GM23338 (cell line): ENCODE measurements at regions not wholly inside any gene's neighbourhood (a gene's known extent, or its start where the extent isn't known, plus 50 kb on each side); places are given as distances from the start of the nearest gene placed in this dataset.

Experiments used
- ETS1 ChIP-seq: IDR thresholded peaks from 2 replicates; pipeline ENCODE4 v1.6.1; 2016; ENCODE audit warnings: antibody characterized with exemption
- EZH2 ChIP-seq: fragments of 200-600 bp; sonication (generic); IDR thresholded peaks from one replicate; pipeline ENCODE4 v1.8.0; 2017; ENCODE audit warnings: antibody characterized with exemption, mild to moderate bottlenecking, low read depth; ENCODE audit not compliant: unreplicated experiment
- EZH2phosphoT487 ChIP-seq: fragments of 200-600 bp; sonication (generic); IDR thresholded peaks from one replicate; pipeline ENCODE4 v1.8.1; 2018; ENCODE audit warnings: antibody characterized with exemption; ENCODE audit not compliant: unreplicated experiment
- ZNF462 ChIP-seq: fragments of 250-450 bp; sonication (Bioruptor Pico); IDR thresholded peaks from 2 replicates; pipeline ENCODE4 v1.5.0; 2020; ENCODE audit warnings: mild to moderate bottlenecking, moderate library complexity
- TF ChIP-seq, protein P1 (sequence below): IDR thresholded peaks from one replicate; pipeline ENCODE4 v1.6.1; 2018; ENCODE audit warnings: antibody characterized with exemption; ENCODE audit not compliant: unreplicated experiment

- TF ChIP-seq, protein P1, sequence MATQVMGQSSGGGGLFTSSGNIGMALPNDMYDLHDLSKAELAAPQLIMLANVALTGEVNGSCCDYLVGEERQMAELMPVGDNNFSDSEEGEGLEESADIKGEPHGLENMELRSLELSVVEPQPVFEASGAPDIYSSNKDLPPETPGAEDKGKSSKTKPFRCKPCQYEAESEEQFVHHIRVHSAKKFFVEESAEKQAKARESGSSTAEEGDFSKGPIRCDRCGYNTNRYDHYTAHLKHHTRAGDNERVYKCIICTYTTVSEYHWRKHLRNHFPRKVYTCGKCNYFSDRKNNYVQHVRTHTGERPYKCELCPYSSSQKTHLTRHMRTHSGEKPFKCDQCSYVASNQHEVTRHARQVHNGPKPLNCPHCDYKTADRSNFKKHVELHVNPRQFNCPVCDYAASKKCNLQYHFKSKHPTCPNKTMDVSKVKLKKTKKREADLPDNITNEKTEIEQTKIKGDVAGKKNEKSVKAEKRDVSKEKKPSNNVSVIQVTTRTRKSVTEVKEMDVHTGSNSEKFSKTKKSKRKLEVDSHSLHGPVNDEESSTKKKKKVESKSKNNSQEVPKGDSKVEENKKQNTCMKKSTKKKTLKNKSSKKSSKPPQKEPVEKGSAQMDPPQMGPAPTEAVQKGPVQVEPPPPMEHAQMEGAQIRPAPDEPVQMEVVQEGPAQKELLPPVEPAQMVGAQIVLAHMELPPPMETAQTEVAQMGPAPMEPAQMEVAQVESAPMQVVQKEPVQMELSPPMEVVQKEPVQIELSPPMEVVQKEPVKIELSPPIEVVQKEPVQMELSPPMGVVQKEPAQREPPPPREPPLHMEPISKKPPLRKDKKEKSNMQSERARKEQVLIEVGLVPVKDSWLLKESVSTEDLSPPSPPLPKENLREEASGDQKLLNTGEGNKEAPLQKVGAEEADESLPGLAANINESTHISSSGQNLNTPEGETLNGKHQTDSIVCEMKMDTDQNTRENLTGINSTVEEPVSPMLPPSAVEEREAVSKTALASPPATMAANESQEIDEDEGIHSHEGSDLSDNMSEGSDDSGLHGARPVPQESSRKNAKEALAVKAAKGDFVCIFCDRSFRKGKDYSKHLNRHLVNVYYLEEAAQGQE: no peak
- TF ChIP-seq ETS1: no peak
- no peak for TF ChIP-seq ZNF462
- TF ChIP-seq EZH2: no peak
- TF ChIP-seq EZH2phosphoT487: no peak
Observed at GRCh38 chr2:195051401-195051800, 605.6 kb upstream of the SLC39A10 start (continued).
